WI38 (cell line): ENCODE measurements at regions not wholly inside any gene's neighbourhood (a gene's known extent, or its start where the extent isn't known, plus 50 kb on each side); places are given as distances from the start of the nearest gene placed in this dataset.

Experiments
- H3K4me3 ChIP-seq: 2 replicates; pipeline ENCODE4 v1.5.1; 2011; ENCODE audit warnings: low read depth, mild to moderate bottlenecking, control low read depth, low read length
- CTCF ChIP-seq: IDR thresholded peaks from 2 replicates; pipeline ENCODE4 v1.5.1; 2012; ENCODE audit warnings: low read depth, mild to moderate bottlenecking, control low read depth, low read length

DNA sequence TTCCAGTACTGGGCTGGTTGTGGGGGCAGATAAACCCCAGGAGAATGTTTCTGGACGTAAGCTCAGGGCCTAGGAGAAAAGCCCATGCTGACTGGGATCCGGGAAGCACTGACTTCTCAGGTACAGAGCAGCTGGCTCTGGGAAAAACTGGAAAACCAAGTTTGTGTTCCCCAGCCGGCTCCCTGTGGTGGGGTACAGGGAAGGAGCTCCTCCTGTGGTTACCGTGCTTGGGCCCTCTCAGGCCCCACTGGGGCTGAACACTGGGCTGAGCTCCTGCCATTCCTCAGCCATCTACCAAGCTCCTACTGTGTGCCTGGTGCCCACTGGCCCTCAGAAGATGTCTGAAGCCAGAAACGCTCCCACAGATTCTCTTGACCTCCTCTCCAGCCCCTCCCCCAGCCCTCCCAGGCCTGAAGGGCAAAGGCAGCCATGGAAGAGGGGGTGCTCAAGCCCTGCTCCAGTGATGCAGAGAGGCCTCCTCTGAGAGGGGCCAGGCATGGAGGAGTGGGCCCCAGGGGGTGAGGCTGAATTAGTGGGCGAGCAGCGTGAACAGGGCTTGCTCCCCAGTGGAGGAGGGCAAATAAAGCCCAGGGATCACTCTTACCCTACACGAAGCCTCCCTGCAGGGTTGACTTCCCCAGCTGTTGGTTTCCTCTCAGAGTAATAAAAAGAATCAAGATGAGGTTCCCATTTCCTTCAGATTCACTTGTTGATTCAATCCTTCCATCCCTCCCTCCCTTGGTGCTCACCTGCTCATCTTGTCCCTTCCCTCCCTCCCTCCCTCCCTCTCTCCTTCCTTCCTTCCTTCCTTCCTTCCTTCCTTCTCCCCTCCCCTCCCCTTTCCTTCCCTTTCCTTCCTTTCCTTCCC, 100.0 kb downstream of the VEGFA start:
- no peak overlapping the region for H3K4me3 ChIP-seq
- TF ChIP-seq CTCF, result no peak

GRCh38 chr6:43869079-43869710, 99.2 kb downstream of the VEGFA start:
- H3K4me3 ChIP-seq, result no peak overlapping the region
- TF ChIP-seq CTCF, result no peak

DNA sequence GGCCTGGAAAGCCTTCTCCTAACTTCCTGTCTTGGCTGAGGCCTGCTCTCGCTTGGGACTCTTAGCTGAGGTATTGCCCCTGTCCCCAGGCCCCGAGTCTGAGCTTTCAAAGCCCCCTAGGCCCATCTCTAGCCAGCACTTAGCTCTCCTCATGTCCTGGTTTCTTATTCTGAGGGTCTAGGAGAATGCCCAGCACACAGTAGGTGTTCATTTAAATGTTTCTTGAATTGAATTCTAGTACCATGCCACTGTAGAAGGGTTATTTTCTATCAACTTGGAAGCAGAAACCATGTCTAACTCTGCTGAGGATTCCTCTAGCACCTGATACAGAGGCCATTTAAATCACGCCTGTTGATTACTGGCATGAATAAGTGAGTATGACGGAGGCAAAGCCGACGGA, 98.5 kb downstream of the VEGFA start:
- TF ChIP-seq CTCF, result no peak

GRCh38 chr6:43867996-43868395, 98.0 kb downstream of the VEGFA start:
- no peak for TF ChIP-seq CTCF
- no peak overlapping the region for H3K4me3 ChIP-seq

More for the DNA sequence above, 98.5 kb downstream of the VEGFA start:
- no peak overlapping the region for H3K4me3 ChIP-seq

DNA sequence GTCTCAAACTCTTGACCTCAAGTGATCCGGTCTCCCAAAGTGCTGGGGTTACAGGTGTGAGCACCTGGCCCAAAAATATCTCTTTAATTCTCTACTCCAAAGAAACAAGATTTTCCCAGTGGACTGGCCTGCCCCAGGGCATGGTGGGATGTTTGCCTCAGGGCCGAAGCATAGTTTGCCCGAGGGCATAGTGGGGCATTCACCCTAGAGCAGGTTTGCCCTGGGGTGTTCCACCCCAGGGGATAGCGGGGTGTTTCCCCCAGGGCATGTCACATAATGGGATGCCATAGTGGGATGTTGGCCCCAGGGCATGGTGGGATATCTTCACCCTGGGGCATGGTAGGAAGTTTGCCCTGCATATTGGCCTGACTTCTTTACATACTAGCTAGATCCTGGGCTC, 97.2 kb downstream of the VEGFA start:
- H3K4me3 ChIP-seq, result no peak overlapping the region
- no peak for TF ChIP-seq CTCF

- H3K4me3 ChIP-seq, result no peak overlapping the region
These were observed 96.1 kb downstream of the VEGFA start for GRCh38 chr6:43865932-43866645.

More at GRCh38 chr6:43865932-43866645, 96.1 kb downstream of the VEGFA start:
- no peak for TF ChIP-seq CTCF
